SU-DHL-6 (cell line): ENCODE measurements at regions not wholly inside any gene's neighbourhood (a gene's known extent, or its start where the extent isn't known, plus 50 kb on each side); places are given as distances from the start of the nearest gene placed in this dataset.

Experiments
- H2AFZ ChIP-seq: fragments of 200-600 bp; sonication (generic); 2 replicates; pipeline ENCODE4 v1.6.1; 2014; ENCODE audit warnings: low read depth, mild to moderate bottlenecking, moderate library complexity, mixed read lengths, antibody characterized with exemption, low read length; ENCODE audit not compliant: severe bottlenecking
- H3F3A ChIP-seq: fragments of 200-600 bp; shearing (Covaris generic); 2 replicates; pipeline ENCODE4 v1.6.0; 2016; ENCODE audit warnings: antibody characterized with exemption, mild to moderate bottlenecking; ENCODE audit not compliant: insufficient read depth
- H3K27ac ChIP-seq: fragments of 200-600 bp; sonication (generic); 2 replicates; pipeline ENCODE4 v1.5.1; 2016; ENCODE audit warnings: low read depth, mild to moderate bottlenecking, low read length, moderate library complexity, mixed read lengths
- H3K27me3 ChIP-seq: fragments of 200-600 bp; sonication (generic), shearing (Covaris generic); 2 replicates; pipeline ENCODE4 v1.6.0; 2014; ENCODE audit warnings: mild to moderate bottlenecking, low read length
- H3K36me3 ChIP-seq: fragments of 200-600 bp; sonication (generic); 2 replicates; pipeline ENCODE4 v1.6.1; 2014; ENCODE audit warnings: mild to moderate bottlenecking, low read length, mixed read lengths
- H3K4me2 ChIP-seq: fragments of 300-600, 200-600 bp; shearing (Covaris generic), sonication (generic); 2 replicates; pipeline ENCODE4 v1.6.0; 2014; ENCODE audit warnings: low read length, low read depth, mild to moderate bottlenecking; ENCODE audit not compliant: poor library complexity, severe bottlenecking
- H3K4me3 ChIP-seq: fragments of 200-600 bp; sonication (generic); 2 replicates; pipeline ENCODE4 v1.5.1; 2014; ENCODE audit warnings: antibody characterized with exemption, low read length, mild to moderate bottlenecking, mixed read lengths; ENCODE audit not compliant: insufficient read depth, poor library complexity, severe bottlenecking
- H3K79me2 ChIP-seq: fragments of 200-600 bp; sonication (generic); 2 replicates; pipeline ENCODE4 v1.6.1; 2014; ENCODE audit warnings: mild to moderate bottlenecking, low read length, moderate library complexity; ENCODE audit not compliant: insufficient read depth
- H3K9ac ChIP-seq: fragments of 200-600 bp; sonication (generic); 2 replicates; pipeline ENCODE4 v1.7.0; 2014; ENCODE audit warnings: mild to moderate bottlenecking, low read length
- H3K9me2 ChIP-seq: fragments of 200-600 bp; sonication (generic); replicated peaks from 2 replicates; pipeline ENCODE4 v1.6.1; 2014; ENCODE audit warnings: low read length; ENCODE audit not compliant: insufficient read depth
- H3K9me3 ChIP-seq: fragments of 200-600 bp; sonication (generic); 2 replicates; pipeline ENCODE4 v1.6.1; 2014; ENCODE audit warnings: low read length, mixed read lengths; ENCODE audit not compliant: insufficient read depth
- H4K20me1 ChIP-seq: fragments of 200-600 bp; sonication (generic); 2 replicates; pipeline ENCODE4 v1.6.1; 2014; ENCODE audit warnings: low read depth, mild to moderate bottlenecking, antibody characterized with exemption, low read length, moderate library complexity, mixed read lengths
- EZH2phosphoT487 ChIP-seq: fragments of 200-600 bp; sonication (generic), shearing (Covaris generic); conservative IDR thresholded peaks from 2 replicates; pipeline ENCODE4 v1.6.1; 2018; ENCODE audit warnings: mild to moderate bottlenecking, antibody characterized with exemption, low read length, moderate library complexity, mixed read lengths
- TF ChIP-seq, protein P1 (sequence below): fragments of 200-600 bp; sonication (generic); IDR thresholded peaks from one replicate; pipeline ENCODE4 v1.5.1; 2017; ENCODE audit warnings: antibody characterized with exemption, mild to moderate bottlenecking, low read length, moderate library complexity; ENCODE audit not compliant: insufficient read depth, poor library complexity, severe bottlenecking

DNA sequence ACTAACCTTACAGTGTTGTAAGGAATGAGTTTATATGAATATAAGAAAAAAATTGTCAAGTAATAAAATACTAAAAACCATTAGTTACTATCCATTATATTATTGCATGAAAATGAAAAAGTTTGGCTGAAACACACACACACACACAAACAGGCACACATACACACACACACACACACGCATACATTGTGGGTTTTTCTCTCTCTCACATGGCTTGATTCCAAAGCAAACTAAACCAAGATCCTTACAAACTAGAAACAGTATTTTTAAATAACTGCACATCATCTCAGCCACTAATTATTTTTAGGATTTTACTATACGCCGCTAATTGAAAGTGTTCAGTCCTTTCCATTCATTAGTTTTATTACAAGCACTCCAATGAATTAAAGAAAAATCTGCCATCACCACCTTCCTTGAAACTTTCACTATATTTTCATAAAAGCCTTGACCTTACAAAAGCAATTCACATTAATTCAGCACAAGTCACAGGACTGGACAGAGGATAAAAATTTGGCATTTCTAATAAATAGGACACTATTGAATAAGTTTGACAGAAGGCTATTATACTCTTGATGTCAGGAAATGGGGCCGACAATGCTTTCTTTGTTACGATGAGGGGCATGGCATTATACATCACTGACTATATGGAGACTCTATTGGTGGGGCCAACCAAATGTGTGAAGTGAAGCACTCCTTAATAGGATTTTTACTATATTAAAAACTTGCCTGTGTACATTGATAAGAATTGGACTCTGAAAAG, 187.0 kb upstream of the ESRRG start:
- Histone ChIP-seq H3K9me2 (no peaks in the 10 kb centered on the region), H3F3A (no peaks in the 10 kb centered on the region), H3K9ac (no peak overlapping the region), H3K27me3 (no peaks in the 10 kb centered on the region), H3K9me3 (no peaks in the 10 kb centered on the region), H3K4me3 (no peak overlapping the region), H3K27ac (no peak overlapping the region), H3K36me3 (no peaks in the 10 kb centered on the region), H3K4me2 (no peak overlapping the region), H3K79me2 (no peaks in the 10 kb centered on the region), H2AFZ (no peak overlapping the region), H4K20me1 (no peaks in the 10 kb centered on the region)
- TF ChIP-seq, protein P1, sequence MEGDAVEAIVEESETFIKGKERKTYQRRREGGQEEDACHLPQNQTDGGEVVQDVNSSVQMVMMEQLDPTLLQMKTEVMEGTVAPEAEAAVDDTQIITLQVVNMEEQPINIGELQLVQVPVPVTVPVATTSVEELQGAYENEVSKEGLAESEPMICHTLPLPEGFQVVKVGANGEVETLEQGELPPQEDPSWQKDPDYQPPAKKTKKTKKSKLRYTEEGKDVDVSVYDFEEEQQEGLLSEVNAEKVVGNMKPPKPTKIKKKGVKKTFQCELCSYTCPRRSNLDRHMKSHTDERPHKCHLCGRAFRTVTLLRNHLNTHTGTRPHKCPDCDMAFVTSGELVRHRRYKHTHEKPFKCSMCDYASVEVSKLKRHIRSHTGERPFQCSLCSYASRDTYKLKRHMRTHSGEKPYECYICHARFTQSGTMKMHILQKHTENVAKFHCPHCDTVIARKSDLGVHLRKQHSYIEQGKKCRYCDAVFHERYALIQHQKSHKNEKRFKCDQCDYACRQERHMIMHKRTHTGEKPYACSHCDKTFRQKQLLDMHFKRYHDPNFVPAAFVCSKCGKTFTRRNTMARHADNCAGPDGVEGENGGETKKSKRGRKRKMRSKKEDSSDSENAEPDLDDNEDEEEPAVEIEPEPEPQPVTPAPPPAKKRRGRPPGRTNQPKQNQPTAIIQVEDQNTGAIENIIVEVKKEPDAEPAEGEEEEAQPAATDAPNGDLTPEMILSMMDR = no peak
- no peak for TF ChIP-seq EZH2phosphoT487

DNA sequence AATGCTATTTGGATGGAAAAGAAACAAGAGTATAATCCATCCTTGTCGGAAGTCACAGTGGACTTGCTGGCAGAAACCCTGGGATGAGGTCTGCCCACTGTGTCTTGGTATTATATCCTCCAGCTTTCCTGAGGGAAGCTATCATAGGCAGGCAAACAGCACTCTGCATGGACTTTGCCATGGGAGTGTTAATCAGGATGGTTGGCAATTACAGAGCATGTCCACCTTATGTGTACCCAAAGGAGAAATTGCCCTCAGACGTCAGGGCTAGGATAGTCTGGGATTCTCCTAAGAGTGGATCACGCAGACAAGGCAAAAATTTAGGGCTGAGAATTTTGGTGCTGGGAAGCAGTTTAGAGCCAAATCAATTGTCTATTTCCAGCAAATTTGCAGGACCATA, 184.9 kb upstream of the ESRRG start:
- TF ChIP-seq EZH2phosphoT487 = no peak
- TF ChIP-seq, protein P1 = no peak

DNA sequence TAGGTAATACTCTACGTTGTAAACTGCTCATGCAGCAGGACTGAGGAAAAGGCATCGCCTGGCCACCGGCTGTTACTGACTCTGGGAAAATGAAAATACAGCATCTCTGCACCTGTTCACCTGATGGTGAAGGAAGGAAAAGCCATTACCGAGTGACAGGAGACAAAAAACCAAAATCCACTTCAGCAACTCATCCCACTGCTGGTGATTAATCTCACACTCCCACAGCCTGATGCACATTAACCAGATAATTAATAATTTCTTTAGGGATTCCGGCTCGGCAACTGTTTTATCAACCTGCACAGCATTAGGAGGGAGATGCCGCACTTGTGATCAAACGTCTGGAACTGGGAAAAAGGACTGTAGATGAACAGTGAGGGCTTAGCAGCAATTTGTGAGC, 183.9 kb upstream of the ESRRG start:
- TF ChIP-seq, protein P1 = no peak
- no peak for TF ChIP-seq EZH2phosphoT487
- no peaks in the 10 kb centered on the region for H3K27me3 ChIP-seq

More for the DNA sequence above, 184.9 kb upstream of the ESRRG start:
- no peaks in the 10 kb centered on the region for H3K79me2 ChIP-seq
- no peak overlapping the region for H3K4me2 ChIP-seq
- H3K9me3 ChIP-seq = no peaks in the 10 kb centered on the region
- no peaks in the 10 kb centered on the region for H3F3A ChIP-seq
- H2AFZ ChIP-seq = no peak overlapping the region
- H3K4me3 ChIP-seq = no peak overlapping the region
- no peaks in the 10 kb centered on the region for H3K36me3 ChIP-seq
- no peak overlapping the region for H3K27ac ChIP-seq
- H3K27me3 ChIP-seq = no peaks in the 10 kb centered on the region
- no peaks in the 10 kb centered on the region for H3K9me2 ChIP-seq
- H3K9ac ChIP-seq = no peak overlapping the region
- no peaks in the 10 kb centered on the region for H4K20me1 ChIP-seq

More for the DNA sequence above, 183.9 kb upstream of the ESRRG start:
- H2AFZ ChIP-seq = no peak overlapping the region
- no peak overlapping the region for H3K4me3 ChIP-seq
- no peaks in the 10 kb centered on the region for H3K9me2 ChIP-seq
- H3K27ac ChIP-seq = no peak overlapping the region
- no peak overlapping the region for H3K4me2 ChIP-seq
- H3K36me3 ChIP-seq = no peaks in the 10 kb centered on the region
- H3F3A ChIP-seq = no peaks in the 10 kb centered on the region
- no peaks in the 10 kb centered on the region for H3K79me2 ChIP-seq
- no peaks in the 10 kb centered on the region for H3K9me3 ChIP-seq
- no peak overlapping the region for H3K9ac ChIP-seq
- H4K20me1 ChIP-seq = no peaks in the 10 kb centered on the region
